Kidney (tissue), 13 donors: ENCODE measurements at regions not wholly inside any gene's neighbourhood (a gene's known extent, or its start where the extent isn't known, plus 50 kb on each side); places are given as distances from the start of the nearest gene placed in this dataset.

Experiments used
- DNase-seq, 5 donors: peaks; one replicate each; pipeline ENCODE4 v3.0.0-alpha.2; 2013 to 2020
- FAIRE-seq: peaks from 2 replicates; lab custom pipeline; 2012; peaks lifted over from hg19 to GRCh38; lab: Jason Lieb, UNC
- H3K27ac ChIP-seq, 2 donors: one replicate each; pipeline ENCODE4 v1.7.0; 2013; ENCODE audit warnings: low read depth in 2 of 2, low read length in 2 of 2, inconsistent platforms in 1 of 2
- H3K27me3 ChIP-seq: one replicate; pipeline ENCODE4 v1.7.1; 2013; ENCODE audit warnings: low read length, inconsistent platforms; ENCODE audit not compliant: control insufficient read depth, insufficient read depth
- H3K36me3 ChIP-seq, 3 donors: one replicate each; pipeline versions ENCODE4 v1.7.0 to v1.7.1; 2013; ENCODE audit warnings: low read length in 3 of 3, control low read depth in 1 of 3, inconsistent platforms in 1 of 3; ENCODE audit not compliant: insufficient read depth in 3 of 3, control insufficient read depth in 2 of 3
- H3K4me1 ChIP-seq, 3 donors: one replicate each; pipeline versions ENCODE4 v1.7.0 to v1.7.1; 2013; ENCODE audit warnings: low read length in 3 of 3, inconsistent platforms in 1 of 3, low read depth in 1 of 3; ENCODE audit not compliant: control insufficient read depth in 2 of 3, insufficient read depth in 2 of 3
- H3K4me3 ChIP-seq, 3 donors: one replicate each; pipeline versions ENCODE4 v1.7.0 to v1.8.1; 2013; ENCODE audit warnings: low read length in 3 of 3, control low read depth in 1 of 3, inconsistent platforms in 1 of 3
- H3K9ac ChIP-seq, 3 donors: one replicate each; pipeline versions ENCODE4 v1.7.0 to v1.7.1; 2013; ENCODE audit warnings: low read length in 3 of 3, control low read depth in 1 of 3, inconsistent platforms in 1 of 3
- H3K9me3 ChIP-seq, 3 donors: one replicate each; pipeline versions ENCODE4 v1.7.0 to v1.7.1; 2013; ENCODE audit warnings: low read length in 3 of 3, control low read depth in 1 of 3, inconsistent platforms in 1 of 3; ENCODE audit not compliant: control insufficient read depth in 2 of 3, insufficient read depth in 1 of 3
- intact Hi-C: fragments of 100-400 bp; cut with DNase I; formaldehyde crosslinking; loops from one replicate; pipeline ENCODE4 v1.11.1; 2022
- TF ChIP-seq, protein P1 (sequence below): IDR thresholded peaks from 3 replicates; pipeline ENCODE4 v1.5.1; 2012; ENCODE audit warnings: mild to moderate bottlenecking, moderate library complexity, borderline replicate concordance; ENCODE audit not compliant: insufficient read depth; ENCODE audit errors: extremely low read depth
- donor health status: control.
- donor health status: control.
- donor health status: control.
- donor health status: control.
- donor health status: control.
- donor health status: DM: yes; HTN: yes; CAD: no.
- donor health status: Normal renal cell carcinoma (clear cell type).

DNA sequence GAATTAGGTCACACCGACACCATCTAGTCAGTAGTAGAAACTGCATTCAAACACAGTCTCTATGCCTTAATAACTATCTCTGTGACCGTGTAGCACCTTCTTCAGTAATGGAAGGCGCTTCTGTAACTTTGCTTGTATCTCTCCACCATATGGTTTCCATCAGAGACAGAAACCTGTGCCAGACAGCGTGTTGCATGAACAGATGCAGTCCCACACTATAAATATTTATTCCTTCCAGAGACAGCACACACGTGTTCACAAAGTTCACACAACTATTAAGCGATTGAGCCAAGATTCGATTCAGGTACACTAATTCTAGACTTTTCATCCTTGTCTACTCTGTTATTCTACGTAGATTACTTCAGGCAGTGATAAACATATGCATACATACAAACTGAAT, 873.9 kb upstream of the MBL2 start:
- H3K4me1 ChIP-seq: no peaks in the 10 kb centered on the region
- H3K9ac ChIP-seq: no peak overlapping the region
- DNase-seq (peak in 1 of 5 donors; percentile 28), FAIRE-seq (no peak)
- no peaks in the 10 kb centered on the region for H3K36me3 ChIP-seq
- no peaks in the 10 kb centered on the region for H3K9me3 ChIP-seq
- H3K27me3 ChIP-seq: no peaks in the 10 kb centered on the region
- no peak overlapping the region for H3K4me3 ChIP-seq
- TF ChIP-seq, protein P1, sequence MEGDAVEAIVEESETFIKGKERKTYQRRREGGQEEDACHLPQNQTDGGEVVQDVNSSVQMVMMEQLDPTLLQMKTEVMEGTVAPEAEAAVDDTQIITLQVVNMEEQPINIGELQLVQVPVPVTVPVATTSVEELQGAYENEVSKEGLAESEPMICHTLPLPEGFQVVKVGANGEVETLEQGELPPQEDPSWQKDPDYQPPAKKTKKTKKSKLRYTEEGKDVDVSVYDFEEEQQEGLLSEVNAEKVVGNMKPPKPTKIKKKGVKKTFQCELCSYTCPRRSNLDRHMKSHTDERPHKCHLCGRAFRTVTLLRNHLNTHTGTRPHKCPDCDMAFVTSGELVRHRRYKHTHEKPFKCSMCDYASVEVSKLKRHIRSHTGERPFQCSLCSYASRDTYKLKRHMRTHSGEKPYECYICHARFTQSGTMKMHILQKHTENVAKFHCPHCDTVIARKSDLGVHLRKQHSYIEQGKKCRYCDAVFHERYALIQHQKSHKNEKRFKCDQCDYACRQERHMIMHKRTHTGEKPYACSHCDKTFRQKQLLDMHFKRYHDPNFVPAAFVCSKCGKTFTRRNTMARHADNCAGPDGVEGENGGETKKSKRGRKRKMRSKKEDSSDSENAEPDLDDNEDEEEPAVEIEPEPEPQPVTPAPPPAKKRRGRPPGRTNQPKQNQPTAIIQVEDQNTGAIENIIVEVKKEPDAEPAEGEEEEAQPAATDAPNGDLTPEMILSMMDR: no peak
- H3K27ac ChIP-seq: no peak overlapping the region
- intact Hi-C loops: no loop called here

DNA sequence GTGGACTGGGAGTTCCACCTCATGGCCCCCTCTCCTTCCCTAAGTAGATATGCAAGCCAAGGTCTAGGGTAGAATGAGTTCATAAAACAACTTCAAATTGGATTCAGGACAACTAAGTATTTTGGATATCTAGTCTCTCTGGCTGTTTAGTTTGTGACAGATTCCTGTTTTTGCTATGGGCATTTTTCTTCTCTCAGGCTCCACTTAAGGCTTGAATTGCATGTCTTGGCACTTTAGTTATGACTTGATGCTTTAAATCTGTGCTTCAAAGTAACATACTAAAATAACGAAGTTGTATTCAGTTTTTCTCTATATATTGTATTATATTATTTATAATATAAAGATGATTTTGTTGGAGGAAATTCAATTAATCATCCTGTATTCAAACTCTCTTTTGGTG, 873.4 kb upstream of the MBL2 start:
- no peaks in the 10 kb centered on the region for H3K9me3 ChIP-seq
- TF ChIP-seq, protein P1: no peak
- H3K9ac ChIP-seq: no peak overlapping the region
- FAIRE-seq (no peak), DNase-seq (no peak)
- no peaks in the 10 kb centered on the region for H3K4me1 ChIP-seq
- H3K27ac ChIP-seq: no peak overlapping the region
- intact Hi-C loops: no loop called here
- H3K27me3 ChIP-seq: no peaks in the 10 kb centered on the region
- H3K4me3 ChIP-seq: no peak overlapping the region
- H3K36me3 ChIP-seq: no peaks in the 10 kb centered on the region

DNA sequence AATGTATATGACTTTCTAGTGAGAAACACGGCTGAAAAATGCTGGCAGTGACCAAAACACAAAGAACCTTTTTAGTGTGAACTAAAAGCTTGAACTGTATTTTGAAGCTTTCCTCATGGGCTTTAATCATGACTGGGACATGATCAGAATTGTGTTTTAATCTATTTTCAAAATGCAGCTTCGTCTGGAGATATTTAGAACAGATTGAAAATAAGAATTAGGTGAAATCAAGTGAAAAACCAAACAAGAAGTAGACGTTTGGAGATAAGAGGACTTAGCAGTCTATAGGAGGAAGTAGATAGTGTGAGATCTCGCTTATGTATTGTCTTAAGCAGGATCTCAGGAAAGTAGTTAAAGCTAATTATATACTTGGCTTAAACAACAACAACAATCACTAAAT, 865.4 kb upstream of the MBL2 start:
- Histone ChIP-seq H3K9ac (no peak overlapping the region), H3K4me1 (no peaks in the 10 kb centered on the region), H3K27me3 (no peaks in the 10 kb centered on the region), H3K4me3 (no peak overlapping the region), H3K36me3 (no peaks in the 10 kb centered on the region), H3K9me3 (no peaks in the 10 kb centered on the region), H3K27ac (no peak overlapping the region)
- intact Hi-C loops: no loop called here
- TF ChIP-seq, protein P1: no peak
- FAIRE-seq (no peak), DNase-seq (no peak)

DNA sequence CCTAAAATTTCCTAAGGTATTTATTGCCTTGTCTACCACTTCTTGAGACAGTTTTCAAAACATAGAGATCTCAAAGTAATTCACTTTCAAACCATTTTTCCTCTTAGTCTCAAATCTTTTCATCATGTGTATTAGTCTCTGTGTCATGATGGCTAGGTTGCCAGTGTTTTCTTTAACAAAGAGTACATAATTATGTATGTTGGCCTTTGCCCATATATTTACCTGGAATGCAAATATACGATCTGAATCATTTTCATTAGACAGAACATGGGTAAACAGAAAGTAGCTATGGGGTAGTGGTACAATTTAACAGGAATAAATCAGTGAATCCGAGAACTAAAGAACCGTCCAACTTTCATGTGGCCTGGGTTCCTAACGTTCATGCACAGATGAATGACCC, 852.1 kb upstream of the MBL2 start:
- Histone ChIP-seq H3K36me3 (no peaks in the 10 kb centered on the region), H3K9ac (no peak overlapping the region), H3K9me3 (no peaks in the 10 kb centered on the region), H3K4me3 (no peak overlapping the region), H3K27ac (no peak overlapping the region), H3K27me3 (no peaks in the 10 kb centered on the region), H3K4me1 (no peaks in the 10 kb centered on the region)
- intact Hi-C loops: no loop called here
- DNase-seq: no peak
- TF ChIP-seq, protein P1: no peak
- no peak for FAIRE-seq
